ENCODE measurements at regions not wholly inside any gene's neighbourhood (a gene's known extent, or its start where the extent isn't known, plus 50 kb on each side); places are given as distances from the start of the nearest gene placed in this dataset.

- TF ChIP-seq, protein P1, sequence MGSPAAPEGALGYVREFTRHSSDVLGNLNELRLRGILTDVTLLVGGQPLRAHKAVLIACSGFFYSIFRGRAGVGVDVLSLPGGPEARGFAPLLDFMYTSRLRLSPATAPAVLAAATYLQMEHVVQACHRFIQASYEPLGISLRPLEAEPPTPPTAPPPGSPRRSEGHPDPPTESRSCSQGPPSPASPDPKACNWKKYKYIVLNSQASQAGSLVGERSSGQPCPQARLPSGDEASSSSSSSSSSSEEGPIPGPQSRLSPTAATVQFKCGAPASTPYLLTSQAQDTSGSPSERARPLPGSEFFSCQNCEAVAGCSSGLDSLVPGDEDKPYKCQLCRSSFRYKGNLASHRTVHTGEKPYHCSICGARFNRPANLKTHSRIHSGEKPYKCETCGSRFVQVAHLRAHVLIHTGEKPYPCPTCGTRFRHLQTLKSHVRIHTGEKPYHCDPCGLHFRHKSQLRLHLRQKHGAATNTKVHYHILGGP (tag by site-specific recombination; IDR thresholded peaks at IDR 0.05): no peak
- TF ChIP-seq ZNF571 (tag by site-specific recombination; IDR thresholded peaks at IDR 0.05): no peak
- no peak for TF ChIP-seq ZNF830 (tag by site-specific recombination; IDR thresholded peaks at IDR 0.05; ENCODE audit: low read depth)
- TF ChIP-seq, protein P2, sequence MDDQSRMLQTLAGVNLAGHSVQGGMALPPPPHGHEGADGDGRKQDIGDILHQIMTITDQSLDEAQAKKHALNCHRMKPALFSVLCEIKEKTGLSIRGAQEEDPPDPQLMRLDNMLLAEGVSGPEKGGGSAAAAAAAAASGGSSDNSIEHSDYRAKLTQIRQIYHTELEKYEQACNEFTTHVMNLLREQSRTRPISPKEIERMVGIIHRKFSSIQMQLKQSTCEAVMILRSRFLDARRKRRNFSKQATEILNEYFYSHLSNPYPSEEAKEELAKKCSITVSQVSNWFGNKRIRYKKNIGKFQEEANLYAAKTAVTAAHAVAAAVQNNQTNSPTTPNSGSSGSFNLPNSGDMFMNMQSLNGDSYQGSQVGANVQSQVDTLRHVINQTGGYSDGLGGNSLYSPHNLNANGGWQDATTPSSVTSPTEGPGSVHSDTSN (CRISPR knock-in tag; IDR thresholded peaks at IDR 0.05): no peak
Measured at GRCh38 chr14:101619484-101619883, 58.2 kb downstream of the DIO3 start (continued).

- TF ChIP-seq ZNF473 (tag by site-specific recombination; IDR thresholded peaks at IDR 0.05) (no peak), ZNF202 (tag by site-specific recombination; IDR thresholded peaks at IDR 0.05; ENCODE audit: borderline replicate concordance) (no peak), ZNF600 (tag by site-specific recombination; IDR thresholded peaks at IDR 0.05) (no peak), ZNF140 (tag by site-specific recombination; IDR thresholded peaks at IDR 0.05) (no peak), ZNF18 (tag by site-specific recombination; IDR thresholded peaks at IDR 0.05) (no peak), KLF1 (tag by site-specific recombination; IDR thresholded peaks at IDR 0.05) (no peak), KLF9 (tag by site-specific recombination; IDR thresholded peaks at IDR 0.05; ENCODE audit: low read depth) (no peak), ZSCAN30 (tag by site-specific recombination; IDR thresholded peaks at IDR 0.05) (no peak), ZNF223 (tag by site-specific recombination; IDR thresholded peaks at IDR 0.05) (no peak), ZNF280D (tag by site-specific recombination; IDR thresholded peaks at IDR 0.05) (no peak)
- ChIA-PET POLR2A (no interaction called here), CTCF (interaction anchor here (0.6 kb wide), 1 partner anchor 1230 kb away, joined by 3 read pairs; no protein-coding TSS in a partner anchor)
- Histone ChIP-seq H3K9me3 (ENCODE audit: control insufficient read depth, insufficient read depth, low read depth, low read length) (no peaks in the 10 kb centered on the region), H3K4me3 (ENCODE audit: low read depth, low read length) (no peak overlapping the region), H3K36me3 (ENCODE audit: control insufficient read depth in 2 of 2, insufficient read depth in 1 of 2, low read length in 2 of 2) (no peaks in the 10 kb centered on the region), H3K27ac (ENCODE audit: extremely low read depth, low read depth, low read length) (no peak overlapping the region), H3K4me1 (ENCODE audit: control insufficient read depth, insufficient read depth, low read length) (no peaks in the 10 kb centered on the region)
Measured at GRCh38 chr14:101620031-101620788, 58.9 kb downstream of the DIO3 start.
